ENCODE measurements at regions not wholly inside any gene's neighbourhood (a gene's known extent, or its start where the extent isn't known, plus 50 kb on each side); places are given as distances from the start of the nearest gene placed in this dataset.

GRCh38 chr2:126798276-126799140 lies 100.2 kb upstream of the TEX51 start:
- Histone ChIP-seq H3K4me1 (ENCODE audit: control insufficient read depth, insufficient read depth, low read length) (peaks cover 5% of the 10 kb centered on the region), H3K4me3 (ENCODE audit: low read length) (no peak overlapping the region), H3K27ac (ENCODE audit: low read depth, low read length) (no peak overlapping the region), H3K9me3 (ENCODE audit: control insufficient read depth, low read length) (no peaks in the 10 kb centered on the region), H3K9ac (ENCODE audit: extremely low read depth, low read length, poor library complexity, severe bottlenecking) (no peak overlapping the region), H3K27me3 (ENCODE audit: control insufficient read depth, insufficient read depth, low read length, poor library complexity, severe bottlenecking) (no peaks in the 10 kb centered on the region), H3K36me3 (ENCODE audit: control insufficient read depth, insufficient read depth, low read length) (no peaks in the 10 kb centered on the region)
- no peak overlapping the region for H3K27ac Mint-ChIP-seq
- no peak for TF ChIP-seq CTCF (conservative IDR thresholded peaks at IDR 0.05)
- H3K4me1 Mint-ChIP-seq, result peaks cover 4% of the 10 kb centered on the region
- DNase-seq, result peak; percentile 5
- WGBS, 2 experiments (ENCODE audit: insufficient coverage in 1 of 2, insufficient read length in 1 of 2), result 77 to 79% methylated on average over 6 to 9 of the region's 9 CpGs
- no peaks in the 10 kb centered on the region for H3K36me3 Mint-ChIP-seq (ENCODE audit: low read depth)
- peaks cover 4% of the 10 kb centered on the region for H3K27me3 Mint-ChIP-seq (ENCODE audit: insufficient read depth)
- H3K4me3 Mint-ChIP-seq, result no peak overlapping the region
- H3K9me3 Mint-ChIP-seq, result peaks cover 1% of the 10 kb centered on the region

GRCh38 chr2:126799301-126799700 lies 99.4 kb upstream of the TEX51 start:
- H3K36me3 Mint-ChIP-seq (ENCODE audit: low read depth), result no peaks in the 10 kb centered on the region
- peaks cover 1% of the 10 kb centered on the region for H3K9me3 Mint-ChIP-seq
- WGBS, 2 experiments (ENCODE audit: insufficient coverage in 1 of 2, insufficient read length in 1 of 2), result 99 to 100% methylated on average over 1 to 2 of the region's 2 CpGs
- Histone ChIP-seq H3K4me1 (ENCODE audit: control insufficient read depth, insufficient read depth, low read length) (peaks cover 5% of the 10 kb centered on the region), H3K9me3 (ENCODE audit: control insufficient read depth, low read length) (no peaks in the 10 kb centered on the region), H3K27ac (ENCODE audit: low read depth, low read length) (no peak overlapping the region), H3K4me3 (ENCODE audit: low read length) (no peak overlapping the region), H3K27me3 (ENCODE audit: control insufficient read depth, insufficient read depth, low read length, poor library complexity, severe bottlenecking) (no peaks in the 10 kb centered on the region), H3K36me3 (ENCODE audit: control insufficient read depth, insufficient read depth, low read length) (no peaks in the 10 kb centered on the region), H3K9ac (ENCODE audit: extremely low read depth, low read length, poor library complexity, severe bottlenecking) (no peak overlapping the region)
- TF ChIP-seq CTCF (conservative IDR thresholded peaks at IDR 0.05), result no peak
- DNase-seq, result no peak
- H3K27me3 Mint-ChIP-seq (ENCODE audit: insufficient read depth), result peaks cover 4% of the 10 kb centered on the region
- no peak overlapping the region for H3K4me3 Mint-ChIP-seq
- H3K27ac Mint-ChIP-seq, result no peak overlapping the region
- peaks cover 3% of the 10 kb centered on the region for H3K4me1 Mint-ChIP-seq

- no peak overlapping the region for H3K4me3 Mint-ChIP-seq
- Histone ChIP-seq H3K4me1 (ENCODE audit: control insufficient read depth, insufficient read depth, low read length) (peaks cover 5% of the 10 kb centered on the region), H3K9me3 (ENCODE audit: control insufficient read depth, low read length) (no peaks in the 10 kb centered on the region), H3K9ac (ENCODE audit: extremely low read depth, low read length, poor library complexity, severe bottlenecking) (no peak overlapping the region), H3K27me3 (ENCODE audit: control insufficient read depth, insufficient read depth, low read length, poor library complexity, severe bottlenecking) (no peaks in the 10 kb centered on the region), H3K36me3 (ENCODE audit: control insufficient read depth, insufficient read depth, low read length) (no peaks in the 10 kb centered on the region), H3K4me3 (ENCODE audit: low read length) (no peak overlapping the region), H3K27ac (ENCODE audit: low read depth, low read length) (no peak overlapping the region)
- no peaks in the 10 kb centered on the region for H3K27me3 Mint-ChIP-seq (ENCODE audit: insufficient read depth)
- no peak overlapping the region for H3K27ac Mint-ChIP-seq
- peaks cover 1% of the 10 kb centered on the region for H3K9me3 Mint-ChIP-seq
- DNase-seq, result no peak
- WGBS, 2 experiments (ENCODE audit: insufficient coverage in 1 of 2, insufficient read length in 1 of 2), result 94% methylated on average over 6 of the region's 6 CpGs; no CpG with 5 or more reads in 1 of the 2 experiments
- H3K4me1 Mint-ChIP-seq, result peaks cover 3% of the 10 kb centered on the region
- H3K36me3 Mint-ChIP-seq (ENCODE audit: low read depth), result no peaks in the 10 kb centered on the region
- no peak for TF ChIP-seq CTCF (conservative IDR thresholded peaks at IDR 0.05)
Observed at GRCh38 chr2:126801473-126801872, 97.2 kb upstream of the TEX51 start.

All from endodermal cell (in vitro differentiated cells).